K562 (cell line): ENCODE measurements at regions not wholly inside any gene's neighbourhood (a gene's known extent, or its start where the extent isn't known, plus 50 kb on each side); places are given as distances from the start of the nearest gene placed in this dataset.

ENCODE experiments used
- ATAC-seq: fragments of 200-7000 bp; cut with Tn5 transposase; 3 replicates; pipeline ENCODE4 v1.9.1; 2020; ENCODE audit warnings: moderate library complexity
- BruUV-seq: library from RNA; stranded (reverse); fragments of 400-500 nt; replicated peaks from 2 replicates; lab custom pipeline; 2021; lab: Mats Ljungman, UMichigan
- CTCF ChIA-PET: fragments of 300-600 bp; formaldehyde crosslinking; extraction: SDS; loops from one replicate; lab custom pipeline; 2021; ENCODE audit warnings: low intra/inter-chr PET ratio; lab: Yijun Ruan, JAX
- POLR2A ChIA-PET: fragments of 300-600, 350-650 bp; sonication (Branson Sonifier 250); formaldehyde crosslinking; extraction: SDS; loops from one replicate; lab custom pipeline; 2021; ENCODE audit warnings: antibody characterized with exemption, inconsistent platforms; lab: Yijun Ruan, JAX
- DNase-seq, 4 experiments: peaks; one replicate each; pipeline versions ENCODE4 v3.0.0 to v3.0.0-alpha.2; 2011 to 2018; ENCODE audit warnings: low spot score in 3 of 4, mixed read lengths in 3 of 4; ENCODE audit errors: extremely low read depth in 1 of 4
- FAIRE-seq: peaks from 2 replicates; lab custom pipeline; 2011; peaks lifted over from hg19 to GRCh38; lab: Jason Lieb, UNC
- H2AFZ ChIP-seq: 2 replicates; pipeline ENCODE4 v1.6.0; 2011; ENCODE audit warnings: low read depth, low read length, control low read depth, inconsistent platforms
- H3K27ac ChIP-seq: fragments of 200-600 bp; 3 replicates; pipeline ENCODE4 v1.8.0; 2011; ENCODE audit warnings: low read depth, mild to moderate bottlenecking, control low read depth, inconsistent platforms, low read length, moderate library complexity, mixed read lengths; ENCODE audit errors: extremely low read depth
- H3K27me3 ChIP-seq, 2 experiments: fragments of 300-600 bp in 1 of 2; 2 replicates in 1 of 2; 3 replicates in 1 of 2; pipeline versions ENCODE4 v1.6.0 to v1.8.0; 2011; ENCODE audit warnings: inconsistent platforms in 2 of 2, low read length in 2 of 2, mild to moderate bottlenecking in 1 of 2, mixed read lengths in 1 of 2, moderate library complexity in 1 of 2; ENCODE audit not compliant: control insufficient read depth in 2 of 2, insufficient read depth in 2 of 2
- H3K36me3 ChIP-seq: fragments of 300-600 bp; 3 replicates; pipeline ENCODE4 v1.8.0; 2011; ENCODE audit warnings: mild to moderate bottlenecking, low read length, inconsistent platforms; ENCODE audit not compliant: control insufficient read depth, insufficient read depth
- H3K4me1 ChIP-seq, 2 experiments: fragments of 200-600 bp in 1 of 2; replicated peaks in 1 of 2; 2 replicates in 1 of 2; 3 replicates in 1 of 2; pipeline versions ENCODE4 v1.5.1 to v1.8.0; 2011; ENCODE audit warnings: inconsistent platforms in 2 of 2, low read length in 2 of 2, mild to moderate bottlenecking in 1 of 2, mixed read lengths in 1 of 2, moderate library complexity in 1 of 2; ENCODE audit not compliant: control insufficient read depth in 2 of 2, insufficient read depth in 2 of 2
- H3K4me2 ChIP-seq: 2 replicates; pipeline ENCODE4 v1.6.1; 2011; ENCODE audit warnings: low read length, control low read depth, inconsistent platforms, mixed read lengths; ENCODE audit not compliant: insufficient read depth
- H3K4me3 ChIP-seq: fragments of 200-600 bp; sonication (generic), shearing (Covaris generic); 2 replicates; pipeline ENCODE4 v1.5.1; 2016; ENCODE audit warnings: control low read depth, inconsistent platforms
- H3K79me2 ChIP-seq: fragments of 200-600 bp; 3 replicates; pipeline ENCODE4 v1.8.0; 2011; ENCODE audit warnings: low read length, inconsistent platforms; ENCODE audit not compliant: control insufficient read depth, insufficient read depth
- H3K9ac ChIP-seq, 2 experiments: 2 replicates each; pipeline versions ENCODE4 v1.6.0 to v1.6.1; 2011; ENCODE audit warnings: low read depth in 2 of 2, low read length in 2 of 2, control low read depth in 1 of 2, inconsistent platforms in 1 of 2, mild to moderate bottlenecking in 1 of 2, mixed read lengths in 1 of 2; ENCODE audit not compliant: insufficient read depth in 1 of 2
- H3K9me1 ChIP-seq: one replicate; pipeline ENCODE4 v1.6.0; 2011; ENCODE audit warnings: inconsistent platforms, mild to moderate bottlenecking, low read length, moderate library complexity; ENCODE audit not compliant: control insufficient read depth, insufficient read depth
- H3K9me3 ChIP-seq: replicated peaks from 2 replicates; pipeline ENCODE4 v1.5.1; 2011; ENCODE audit warnings: low read depth, low read length, inconsistent platforms; ENCODE audit not compliant: control insufficient read depth, insufficient read depth
- H4K20me1 ChIP-seq: replicated peaks from 2 replicates; pipeline ENCODE4 v1.6.1; 2011; ENCODE audit warnings: low read length, inconsistent platforms, mixed read lengths; ENCODE audit not compliant: control insufficient read depth, insufficient read depth
- ATF1 ChIP-seq, 2 experiments: fragments of 450-650 bp in 1 of 2; IDR thresholded peaks; 2 replicates each; pipeline ENCODE4 v1.6.1; 2016; ENCODE audit warnings: missing compliant biosample characterization in 1 of 2, missing genetic modification characterization in 1 of 2
- ATF7 ChIP-seq: fragments of 450-650 bp; IDR thresholded peaks from 2 replicates; pipeline ENCODE4 v1.7.1; 2014; ENCODE audit warnings: mild to moderate bottlenecking, moderate library complexity
- CEBPB ChIP-seq: fragments of 450-650 bp; IDR thresholded peaks from 2 replicates; pipeline ENCODE4 v1.6.1; 2016; ENCODE audit warnings: missing genetic modification characterization, missing compliant biosample characterization
- CREM ChIP-seq: IDR thresholded peaks from 2 replicates; pipeline ENCODE4 v1.6.1; 2014; ENCODE audit warnings: antibody characterized with exemption, low read depth
- CTCF ChIP-seq, 3 experiments: IDR thresholded peaks in 2 of 3; conservative IDR thresholded peaks in 1 of 3; 2 replicates each; pipeline ENCODE4 v1.5.1; 2011 to 2012; ENCODE audit warnings: low read length in 3 of 3, mild to moderate bottlenecking in 3 of 3, control low read depth in 2 of 3, improper control_type of control experiment in 1 of 3, inconsistent platforms in 1 of 3, low read depth in 1 of 3, mixed read lengths in 1 of 3, moderate library complexity in 1 of 3; ENCODE audit not compliant: insufficient read depth in 2 of 3
- JUN ChIP-seq, 2 experiments: sonication (generic) in 1 of 2; formaldehyde crosslinking in 1 of 2; IDR thresholded peaks; 2 replicates each; pipeline versions ENCODE4 v1.6.1 to v1.8.0; 2012 to 2022; ENCODE audit warnings: borderline replicate concordance in 2 of 2, mild to moderate bottlenecking in 2 of 2, improper control_type of control experiment in 1 of 2, low read depth in 1 of 2, low read length in 1 of 2, missing genetic modification reagents in 1 of 2
- JUND ChIP-seq, 2 experiments: IDR thresholded peaks; 2 replicates in 1 of 2; 3 replicates in 1 of 2; pipeline ENCODE4 v1.6.1; 2011; ENCODE audit warnings: borderline replicate concordance in 2 of 2, low read depth in 2 of 2, low read length in 2 of 2, improper control_type of control experiment in 1 of 2, missing biosample characterization in 1 of 2, missing genetic modification characterization in 1 of 2, missing genetic modification reagents in 1 of 2
- KLF10 ChIP-seq: fragments of 250-450 bp; sonication (Bioruptor Pico); IDR thresholded peaks from 2 replicates; pipeline ENCODE4 v1.6.1; 2021; ENCODE audit warnings: matching md5 sums
- NR4A1 ChIP-seq, 2 experiments: fragments of 250-450 bp in 1 of 2; fragments of 450-650 bp in 1 of 2; sonication (Bioruptor Pico) in 1 of 2; IDR thresholded peaks; 2 replicates each; pipeline versions ENCODE4 v1.4.0 to v1.6.1; 2016 to 2020; ENCODE audit warnings: mild to moderate bottlenecking in 2 of 2, missing compliant biosample characterization in 1 of 2, missing genetic modification characterization in 1 of 2, moderate library complexity in 1 of 2
- RAD21 ChIP-seq, 2 experiments: fragments of 250-450 bp in 1 of 2; fragments of 450-650 bp in 1 of 2; sonication (Bioruptor Pico) in 1 of 2; formaldehyde crosslinking in 1 of 2; IDR thresholded peaks in 1 of 2; conservative IDR thresholded peaks in 1 of 2; 2 replicates each; pipeline versions ENCODE4 v1.4.0 to v1.8.0; 2020 to 2022; ENCODE audit warnings: mild to moderate bottlenecking in 2 of 2, moderate library complexity in 1 of 2
- RCOR1 ChIP-seq, 2 experiments: IDR thresholded peaks; 2 replicates each; pipeline ENCODE4 v1.6.1; 2012; ENCODE audit warnings: low read depth in 2 of 2, low read length in 2 of 2, borderline replicate concordance in 1 of 2, improper control_type of control experiment in 1 of 2
- ZNF184 ChIP-seq: sonication (generic); formaldehyde crosslinking; IDR thresholded peaks from 2 replicates; pipeline ENCODE4 v1.5.0; 2020; ENCODE audit warnings: missing genetic modification reagents
- ZNF766 ChIP-seq: fragments of 200-800 bp; sonication (Bioruptor generic); conservative IDR thresholded peaks from 2 replicates; pipeline ENCODE4 v1.6.1; 2016; ENCODE audit warnings: missing genetic modification characterization, missing compliant biosample characterization
- WGBS: fragments of 100-300 bp; shearing (Covaris generic); methylation state at CpG from one replicate; pipeline ENCODE4 v1.1.6; 2016; ENCODE audit warnings: low coverage, mixed read lengths; ENCODE audit not compliant: insufficient coverage; ENCODE audit errors: missing lambda C conversion rate; 5-methylcytosine and 5-hydroxymethylcytosine counted together
- in situ Hi-C: fragments of 300-500 bp; cut with MboI; formaldehyde crosslinking; loops from 4 replicates; pipeline ENCODE4 v1.15.0; 2018; ENCODE audit warnings: inconsistent platforms, mixed read lengths
- intact Hi-C: fragments of 100-400 bp; cut with micrococcal nuclease; formaldehyde crosslinking; loops from 2 replicates; pipeline ENCODE4 v1.14.2; 2022
- TF ChIP-seq, protein P1 (sequence below), 2 experiments: fragments of 450-650 bp in 1 of 2; sonication (generic) in 1 of 2; formaldehyde crosslinking in 1 of 2; IDR thresholded peaks in 1 of 2; conservative IDR thresholded peaks in 1 of 2; 2 replicates each; pipeline versions ENCODE4 v1.6.1 to v1.8.1; 2016 to 2023; ENCODE audit warnings: mild to moderate bottlenecking in 2 of 2, moderate library complexity in 2 of 2, inconsistent platforms in 1 of 2, missing genetic modification reagents in 1 of 2
- TF ChIP-seq, protein P2 (sequence below): fragments of 450-650 bp; IDR thresholded peaks from 2 replicates; pipeline ENCODE4 v1.6.1; 2016

GRCh38 chr2:58796239-58796910 lies 555.2 kb upstream of the FANCL start:
- in situ Hi-C loops: no loop called here
- peak; percentile 54; the same call in 1 of the 2 replicates for TF ChIP-seq JUN (IDR thresholded peaks at IDR 0.05; ENCODE audit: borderline replicate concordance, low read depth, low read length)
- TF ChIP-seq JUN (CRISPR knock-in tag; IDR thresholded peaks at IDR 0.05; ENCODE audit: borderline replicate concordance): no peak
- TF ChIP-seq ATF1 (CRISPR knock-in tag; IDR thresholded peaks at IDR 0.05): no peak
- peak; percentile 10; the same call in 1 of the 2 replicates for TF ChIP-seq ATF1 (tag; IDR thresholded peaks at IDR 0.05)
- peak; percentile 95 for TF ChIP-seq ATF7
- peak; percentile 83 for TF ChIP-seq JUND (IDR thresholded peaks at IDR 0.05; ENCODE audit: borderline replicate concordance, low read depth, low read length)
- TF ChIP-seq JUND (tag; IDR thresholded peaks at IDR 0.05; ENCODE audit: borderline replicate concordance, low read depth, low read length): peak; percentile 81; the same call in 2 of the 3 replicates
- peak in 1 of 3 experiments; percentile 15; a peak in 1 of 6 replicates for TF ChIP-seq CTCF (IDR thresholded peaks at IDR 0.05 in 2 of 3, conservative IDR thresholded peaks at IDR 0.05 in 1 of 3; ENCODE audit: insufficient read depth in 2 of 3, low read depth in 1 of 3, low read length in 3 of 3)
- 0 out of 2 replicates have a peak, but pooled peaks have one; percentile 24 for TF ChIP-seq CEBPB (tag)
- TF ChIP-seq CREM: peak; percentile 64; the same call in 1 of the 2 replicates
- TF ChIP-seq RCOR1 (IDR thresholded peaks at IDR 0.05; ENCODE audit: borderline replicate concordance in 1 of 2, low read depth in 2 of 2, low read length in 2 of 2): 0 out of 4 replicates have a peak, but pooled peaks of 1 of the 2 experiments have one; percentile 9
- TF ChIP-seq, protein P1, sequence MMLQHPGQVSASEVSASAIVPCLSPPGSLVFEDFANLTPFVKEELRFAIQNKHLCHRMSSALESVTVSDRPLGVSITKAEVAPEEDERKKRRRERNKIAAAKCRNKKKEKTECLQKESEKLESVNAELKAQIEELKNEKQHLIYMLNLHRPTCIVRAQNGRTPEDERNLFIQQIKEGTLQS (IDR thresholded peaks at IDR 0.05): peak; percentile 68; the same call in 1 of the 2 replicates
- TF ChIP-seq, protein P1 (CRISPR knock-in tag; conservative IDR thresholded peaks at IDR 0.05): no peak
- peak; percentile 62; the same call in 1 of the 2 replicates for TF ChIP-seq ZNF766 (CRISPR knock-in tag)
- TF ChIP-seq, protein P2, sequence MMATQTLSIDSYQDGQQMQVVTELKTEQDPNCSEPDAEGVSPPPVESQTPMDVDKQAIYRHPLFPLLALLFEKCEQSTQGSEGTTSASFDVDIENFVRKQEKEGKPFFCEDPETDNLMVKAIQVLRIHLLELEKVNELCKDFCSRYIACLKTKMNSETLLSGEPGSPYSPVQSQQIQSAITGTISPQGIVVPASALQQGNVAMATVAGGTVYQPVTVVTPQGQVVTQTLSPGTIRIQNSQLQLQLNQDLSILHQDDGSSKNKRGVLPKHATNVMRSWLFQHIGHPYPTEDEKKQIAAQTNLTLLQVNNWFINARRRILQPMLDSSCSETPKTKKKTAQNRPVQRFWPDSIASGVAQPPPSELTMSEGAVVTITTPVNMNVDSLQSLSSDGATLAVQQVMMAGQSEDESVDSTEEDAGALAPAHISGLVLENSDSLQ: peak; percentile 94
- TF ChIP-seq KLF10 (CRISPR knock-in tag): no peak
- no peak for TF ChIP-seq ZNF184 (CRISPR knock-in tag)
- peak in 1 of 2 experiments; percentile 28; a peak in 1 of 4 replicates for TF ChIP-seq RAD21 (CRISPR knock-in tag; conservative IDR thresholded peaks at IDR 0.05 in 1 of 2, IDR thresholded peaks at IDR 0.05 in 1 of 2)
- no peak for TF ChIP-seq NR4A1 (CRISPR knock-in tag; IDR thresholded peaks at IDR 0.05)
- TF ChIP-seq NR4A1 (tag; IDR thresholded peaks at IDR 0.05): no peak

More at GRCh38 chr2:58796239-58796910, 555.2 kb upstream of the FANCL start:
- intact Hi-C loops: no loop called here
- Histone ChIP-seq H3K9me3 (no peaks in the 10 kb centered on the region), H3K9ac (no peak overlapping the region), H3K79me2 (no peaks in the 10 kb centered on the region), H3K4me3 (no peak overlapping the region), H3K4me1 (0 out of 5 replicates have a peak, but pooled peaks cover 0 to 7% of the 10 kb centered on the region in 2 experiments), H3K36me3 (no peaks in the 10 kb centered on the region), H3K27ac (no peak overlapping the region), H2AFZ (no peak overlapping the region), H3K27me3 (no peaks in the 10 kb centered on the region), H3K4me2 (no peak overlapping the region), H4K20me1 (no peaks in the 10 kb centered on the region), H3K9me1 (no peaks in the 10 kb centered on the region)
- ATAC-seq (peak; percentile 88), FAIRE-seq (peak; percentile 42), DNase-seq (peak in 2 of 4 experiments; percentile 28 to 39)
- no TSS peak for BruUV-seq
- ChIA-PET POLR2A (no interaction called here), CTCF (no interaction called here)
- WGBS: 3% methylated on average over 2 of the region's 2 CpGs
